CD8-positive, alpha-beta memory T cell (primary cell): ENCODE measurements at regions not wholly inside any gene's neighbourhood (a gene's known extent, or its start where the extent isn't known, plus 50 kb on each side); places are given as distances from the start of the nearest gene placed in this dataset.

Source experiments
- CTCF ChIA-PET: fragments of 350-600 bp; sonication (Branson Sonifier 250); formaldehyde crosslinking; loops from one replicate; lab custom pipeline; 2021; ENCODE audit warnings: antibody characterized with exemption; lab: Charles Lee
- POLR2A ChIA-PET: fragments of 350-600 bp; sonication (Branson Sonifier 250); formaldehyde crosslinking; loops from one replicate; lab custom pipeline; 2021; ENCODE audit warnings: antibody characterized with exemption; lab: Charles Lee
- DNase-seq, 5 donors: peaks; one replicate each; pipeline versions ENCODE4 v3.0.0 to v3.0.0-alpha.2; 2020 to 2022; ENCODE audit warnings: mixed read lengths in 1 of 5
- H3K27ac ChIP-seq: one replicate; pipeline ENCODE4 v1.7.0; 2013; ENCODE audit warnings: low read depth, mild to moderate bottlenecking, low read length, moderate library complexity
- H3K27me3 ChIP-seq: 2 replicates; pipeline ENCODE4 v1.7.0; 2013; ENCODE audit warnings: low read length, mild to moderate bottlenecking; ENCODE audit not compliant: insufficient read depth, poor library complexity, severe bottlenecking
- H3K36me3 ChIP-seq: 2 replicates; pipeline ENCODE4 v1.7.0; 2013; ENCODE audit warnings: mild to moderate bottlenecking, low read length, moderate library complexity; ENCODE audit not compliant: insufficient read depth
- H3K4me1 ChIP-seq: 2 replicates; pipeline ENCODE4 v1.7.0; 2013; ENCODE audit warnings: mild to moderate bottlenecking, low read length, moderate library complexity; ENCODE audit not compliant: insufficient read depth
- H3K4me3 ChIP-seq: 2 replicates; pipeline ENCODE4 v1.7.0; 2013; ENCODE audit warnings: mild to moderate bottlenecking, low read length
- H3K9me3 ChIP-seq: 2 replicates; pipeline ENCODE4 v1.7.0; 2013; ENCODE audit warnings: mild to moderate bottlenecking, low read length
- H3K27ac Mint-ChIP-seq, 8 donors: one replicate each; pipeline ENCODE4 v1.8.0; 2020 to 2021; ENCODE audit warnings: mixed read lengths in 8 of 8, mild to moderate bottlenecking in 6 of 8, inconsistent platforms in 3 of 8, moderate library complexity in 3 of 8
- H3K27me3 Mint-ChIP-seq, 2 donors: one replicate each; pipeline ENCODE4 v1.8.0; 2020 to 2021; ENCODE audit warnings: mixed read lengths in 2 of 2, mild to moderate bottlenecking in 1 of 2, moderate library complexity in 1 of 2
- H3K36me3 Mint-ChIP-seq, 3 donors: one replicate each; pipeline ENCODE4 v1.8.0; 2020 to 2021; ENCODE audit warnings: mixed read lengths in 3 of 3, inconsistent platforms in 1 of 3, mild to moderate bottlenecking in 1 of 3
- H3K4me1 Mint-ChIP-seq, 3 donors: one replicate each; pipeline ENCODE4 v1.8.0; 2020 to 2021; ENCODE audit warnings: mixed read lengths in 3 of 3, inconsistent platforms in 1 of 3, mild to moderate bottlenecking in 1 of 3
- H3K4me3 Mint-ChIP-seq, 7 donors: one replicate each; pipeline ENCODE4 v1.8.0; 2020 to 2021; ENCODE audit warnings: mixed read lengths in 7 of 7, mild to moderate bottlenecking in 6 of 7, moderate library complexity in 4 of 7, inconsistent platforms in 2 of 7
- H3K9me3 Mint-ChIP-seq, 5 donors: one replicate each; pipeline ENCODE4 v1.8.0; 2020 to 2022; ENCODE audit warnings: mixed read lengths in 5 of 5, mild to moderate bottlenecking in 3 of 5, moderate library complexity in 2 of 5, inconsistent platforms in 1 of 5

DNA sequence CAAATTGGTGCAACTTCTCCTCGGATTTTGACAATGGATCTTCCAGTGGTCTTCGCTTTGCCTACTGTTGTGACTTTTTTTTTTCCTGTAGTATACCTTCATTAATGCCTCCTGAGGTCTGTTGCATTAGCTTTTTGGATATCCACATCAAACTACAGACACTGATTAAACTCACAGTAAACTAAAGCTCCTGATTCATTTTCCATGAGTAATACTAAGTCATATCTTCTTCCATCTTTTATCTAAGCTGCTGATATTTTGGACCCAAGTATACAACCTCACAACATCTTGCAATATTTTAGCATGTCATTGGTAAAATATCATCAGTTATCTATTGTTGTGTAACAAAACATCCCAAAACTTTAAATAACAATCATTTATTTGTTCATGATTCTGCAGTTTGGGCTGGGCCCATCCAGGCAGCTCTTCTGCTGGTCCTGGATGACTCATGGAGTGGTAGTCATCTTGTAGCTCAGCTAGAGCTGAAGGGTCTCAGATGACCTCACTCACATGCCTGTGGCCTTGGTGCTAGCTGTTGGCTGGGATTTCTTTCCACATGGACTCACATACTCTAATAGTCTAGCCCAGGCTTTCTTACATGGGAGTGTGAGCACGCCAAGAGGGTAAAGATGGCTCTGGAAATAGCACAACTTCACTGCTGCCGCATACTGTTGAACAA lies 78.3 kb upstream of the SRSF6 start:
- H3K27me3 Mint-ChIP-seq: peaks cover 8 to 36% of the 10 kb centered on the region in 2 donors
- DNase-seq: no peak

DNA sequence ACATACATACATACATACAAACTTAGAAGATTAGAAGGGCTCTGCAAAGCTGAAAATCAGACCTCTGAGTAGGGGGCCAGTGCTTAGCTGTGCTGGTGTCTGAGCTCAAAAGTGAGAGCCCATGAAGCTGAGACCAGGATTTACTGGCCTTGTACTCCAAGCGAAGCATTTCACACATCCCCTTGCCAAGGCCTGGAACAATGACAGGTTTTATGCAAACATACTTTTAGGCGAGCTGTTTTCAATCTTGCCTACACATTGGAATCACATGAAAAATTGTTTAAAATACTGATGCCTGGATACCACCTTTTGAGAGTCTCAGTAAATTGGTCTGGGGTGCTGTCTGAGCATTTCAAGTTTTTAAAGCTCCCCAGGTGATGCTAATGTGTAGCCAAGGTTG lies 80.9 kb upstream of the SRSF6 start:
- CTCF ChIA-PET: no interaction called here

More for the DNA sequence above, 78.3 kb upstream of the SRSF6 start:
- H3K4me3 ChIP-seq: no peak overlapping the region
- Mint-ChIP-seq H3K36me3 (no peaks in the 10 kb centered on the region), H3K4me1 (no peaks in the 10 kb centered on the region), H3K9me3 (peaks cover 0 to 3% (median 0%) of the 10 kb centered on the region in 5 donors), H3K27ac (no peak overlapping the region), H3K4me3 (no peak overlapping the region)
- ChIA-PET POLR2A (no interaction called here), CTCF (no interaction called here)
- H3K27ac ChIP-seq: no peak overlapping the region
- H3K27me3 ChIP-seq: no peaks in the 10 kb centered on the region
- H3K36me3 ChIP-seq: no peaks in the 10 kb centered on the region
- no peaks in the 10 kb centered on the region for H3K4me1 ChIP-seq
- no peaks in the 10 kb centered on the region for H3K9me3 ChIP-seq

GRCh38 chr20:43375591-43375990 lies 82.1 kb upstream of the SRSF6 start:
- CTCF ChIA-PET: no interaction called here
- H3K36me3 ChIP-seq: no peaks in the 10 kb centered on the region
- H3K4me3 ChIP-seq: no peak overlapping the region
- POLR2A ChIA-PET: no interaction called here
- no peak for DNase-seq
- no peaks in the 10 kb centered on the region for H3K9me3 ChIP-seq
- H3K27ac ChIP-seq: no peak overlapping the region
- H3K27me3 ChIP-seq: no peaks in the 10 kb centered on the region
- no peaks in the 10 kb centered on the region for H3K36me3 Mint-ChIP-seq
- H3K27ac Mint-ChIP-seq: no peak overlapping the region
- no peak overlapping the region for H3K4me3 Mint-ChIP-seq
- peaks cover 0 to 3% (median 0%) of the 10 kb centered on the region in 5 donors for H3K9me3 Mint-ChIP-seq
- no peaks in the 10 kb centered on the region for H3K4me1 Mint-ChIP-seq
- peaks cover 4 to 38% of the 10 kb centered on the region in 2 donors for H3K27me3 Mint-ChIP-seq
- no peaks in the 10 kb centered on the region for H3K4me1 ChIP-seq

More for the DNA sequence above, 80.9 kb upstream of the SRSF6 start:
- Histone ChIP-seq H3K4me1 (no peaks in the 10 kb centered on the region), H3K27me3 (no peaks in the 10 kb centered on the region), H3K9me3 (no peaks in the 10 kb centered on the region), H3K36me3 (no peaks in the 10 kb centered on the region), H3K4me3 (no peak overlapping the region), H3K27ac (no peak overlapping the region)
- no peaks in the 10 kb centered on the region for H3K36me3 Mint-ChIP-seq
- no peak overlapping the region for H3K4me3 Mint-ChIP-seq
- DNase-seq: no peak
- no peak overlapping the region for H3K27ac Mint-ChIP-seq
- H3K9me3 Mint-ChIP-seq: peaks cover 0 to 3% (median 0%) of the 10 kb centered on the region in 5 donors
- H3K4me1 Mint-ChIP-seq: no peaks in the 10 kb centered on the region
- POLR2A ChIA-PET: no interaction called here
- peaks cover 4 to 38% of the 10 kb centered on the region in 2 donors for H3K27me3 Mint-ChIP-seq

DNA sequence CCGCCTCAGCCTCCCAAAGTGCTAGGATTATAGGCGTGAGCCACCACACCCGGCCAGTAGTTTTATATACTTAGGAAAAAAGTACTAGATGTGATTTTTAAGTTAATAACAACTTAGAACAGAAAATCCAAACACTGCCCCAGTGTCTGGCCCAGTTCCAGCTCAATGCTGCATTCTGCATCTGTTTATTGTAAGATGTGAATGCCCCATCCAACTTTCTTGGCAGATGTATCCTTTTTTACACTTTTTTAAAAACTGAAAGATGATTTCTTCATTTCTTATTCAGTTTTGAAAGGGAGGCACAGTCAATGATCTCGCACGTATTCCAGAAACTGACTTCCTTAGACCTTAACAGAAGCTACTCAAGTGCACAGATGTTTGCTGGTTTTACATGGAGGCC lies 85.6 kb upstream of the SRSF6 start:
- H3K27me3 ChIP-seq: no peaks in the 10 kb centered on the region
- no peak overlapping the region for H3K4me3 ChIP-seq
- Mint-ChIP-seq H3K4me3 (no peak overlapping the region), H3K27ac (no peak overlapping the region), H3K9me3 (peaks cover 0 to 3% (median 0%) of the 10 kb centered on the region in 5 donors), H3K36me3 (no peaks in the 10 kb centered on the region), H3K27me3 (peaks cover 4 to 20% of the 10 kb centered on the region in 2 donors), H3K4me1 (no peaks in the 10 kb centered on the region)
- POLR2A ChIA-PET: no interaction called here
- H3K4me1 ChIP-seq: no peaks in the 10 kb centered on the region
- CTCF ChIA-PET: no interaction called here
- DNase-seq: no peak
- no peak overlapping the region for H3K27ac ChIP-seq
- no peaks in the 10 kb centered on the region for H3K36me3 ChIP-seq
- H3K9me3 ChIP-seq: no peaks in the 10 kb centered on the region

- Mint-ChIP-seq H3K36me3 (no peaks in the 10 kb centered on the region), H3K9me3 (peaks cover 0 to 2% (median 0%) of the 10 kb centered on the region in 5 donors), H3K4me3 (no peak overlapping the region), H3K4me1 (no peaks in the 10 kb centered on the region), H3K27me3 (peaks cover 9 to 28% of the 10 kb centered on the region in 2 donors), H3K27ac (no peak overlapping the region)
- Histone ChIP-seq H3K9me3 (no peaks in the 10 kb centered on the region), H3K27me3 (no peaks in the 10 kb centered on the region), H3K36me3 (no peaks in the 10 kb centered on the region), H3K4me3 (no peak overlapping the region), H3K4me1 (no peaks in the 10 kb centered on the region), H3K27ac (no peak overlapping the region)
- ChIA-PET CTCF (no interaction called here), POLR2A (no interaction called here)
- DNase-seq: no peak
These were observed 92.0 kb upstream of the SRSF6 start for GRCh38 chr20:43365691-43366090.

GRCh38 chr20:43364001-43364400 lies 93.7 kb upstream of the SRSF6 start:
- Histone ChIP-seq H3K27me3 (no peaks in the 10 kb centered on the region), H3K27ac (no peak overlapping the region), H3K4me3 (no peak overlapping the region), H3K9me3 (no peaks in the 10 kb centered on the region), H3K36me3 (no peaks in the 10 kb centered on the region), H3K4me1 (no peaks in the 10 kb centered on the region)
- H3K4me1 Mint-ChIP-seq: no peaks in the 10 kb centered on the region
- H3K9me3 Mint-ChIP-seq: peaks cover 0 to 2% (median 0%) of the 10 kb centered on the region in 5 donors
- H3K27ac Mint-ChIP-seq: no peak overlapping the region
- no peak overlapping the region for H3K4me3 Mint-ChIP-seq
- CTCF ChIA-PET: no interaction called here
- no peak for DNase-seq
- H3K36me3 Mint-ChIP-seq: no peaks in the 10 kb centered on the region
- POLR2A ChIA-PET: no interaction called here
- peaks cover 9 to 31% of the 10 kb centered on the region in 2 donors for H3K27me3 Mint-ChIP-seq

DNA sequence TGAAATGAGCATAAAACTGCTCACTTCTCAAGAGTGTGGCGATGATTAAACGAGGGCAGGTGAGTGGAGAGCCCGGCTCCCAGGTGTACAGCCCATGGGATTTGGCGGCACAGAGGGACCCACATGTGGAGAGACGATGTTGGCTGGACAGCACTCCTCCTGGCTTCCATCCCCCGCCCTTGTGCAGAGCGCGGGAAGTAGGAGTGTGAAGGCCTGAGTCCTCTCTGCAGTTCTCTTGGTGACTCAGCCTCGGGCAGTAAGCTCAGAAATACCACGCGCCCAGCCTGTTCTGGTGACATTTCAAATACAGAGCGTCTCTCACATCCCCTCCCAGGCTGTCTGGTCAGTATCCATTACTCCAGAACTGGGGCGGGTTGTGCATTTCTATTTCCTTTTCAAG lies 94.2 kb upstream of the SRSF6 start:
- no peak overlapping the region for H3K4me3 ChIP-seq

DNA sequence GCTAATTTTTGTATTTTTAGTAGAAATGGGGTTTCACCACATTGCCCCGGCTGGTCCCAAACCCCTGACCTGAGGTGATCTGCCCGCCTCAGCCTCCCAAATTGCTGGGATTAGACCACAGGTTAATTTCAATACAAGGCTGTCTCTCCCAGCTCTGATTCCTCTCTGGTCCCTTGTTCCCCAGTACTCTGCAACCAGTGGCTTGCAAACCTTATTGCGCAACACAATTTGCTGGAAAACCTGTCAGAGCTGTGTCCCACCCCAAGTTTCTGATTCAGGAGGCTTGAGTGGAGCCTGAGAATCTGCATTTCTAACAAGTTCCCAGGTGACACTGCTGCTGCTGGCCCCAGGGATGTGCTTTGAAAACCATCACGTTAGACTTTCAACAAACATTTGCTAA lies 96.2 kb upstream of the SRSF6 start:
- Histone ChIP-seq H3K4me1 (no peaks in the 10 kb centered on the region), H3K27me3 (no peaks in the 10 kb centered on the region), H3K4me3 (no peak overlapping the region), H3K9me3 (no peaks in the 10 kb centered on the region), H3K36me3 (no peaks in the 10 kb centered on the region), H3K27ac (no peak overlapping the region)
- CTCF ChIA-PET: no interaction called here
- DNase-seq: no peak
- Mint-ChIP-seq H3K36me3 (no peaks in the 10 kb centered on the region), H3K4me1 (no peaks in the 10 kb centered on the region), H3K4me3 (no peak overlapping the region), H3K9me3 (no peaks in the 10 kb centered on the region), H3K27ac (no peak overlapping the region), H3K27me3 (peaks cover 16 to 23% of the 10 kb centered on the region in 2 donors)
- POLR2A ChIA-PET: no interaction called here

More for the DNA sequence above, 94.2 kb upstream of the SRSF6 start:
- DNase-seq: no peak
- H3K27me3 ChIP-seq: no peaks in the 10 kb centered on the region
- H3K36me3 ChIP-seq: no peaks in the 10 kb centered on the region
- Mint-ChIP-seq H3K27me3 (peaks cover 9 to 31% of the 10 kb centered on the region in 2 donors), H3K36me3 (no peaks in the 10 kb centered on the region), H3K4me1 (no peaks in the 10 kb centered on the region), H3K27ac (no peak overlapping the region), H3K4me3 (no peak overlapping the region), H3K9me3 (peaks cover 0 to 2% (median 0%) of the 10 kb centered on the region in 5 donors)
- no peaks in the 10 kb centered on the region for H3K9me3 ChIP-seq
- H3K27ac ChIP-seq: no peak overlapping the region
- ChIA-PET POLR2A (no interaction called here), CTCF (no interaction called here)
- no peaks in the 10 kb centered on the region for H3K4me1 ChIP-seq
